ENCODE measurements at regions not wholly inside any gene's neighbourhood (a gene's known extent, or its start where the extent isn't known, plus 50 kb on each side); places are given as distances from the start of the nearest gene placed in this dataset.
A peak's percentile ranks its signal among the peaks of the same experiment; 100 is the strongest.

- H3K27ac ChIP-seq (ENCODE audit: low read length, poor library complexity, severe bottlenecking), result no peak overlapping the region
Observed at GRCh38 chr22:26933105-26933590, 275.8 kb downstream of the MIAT start.

GRCh38 chr22:26937213-26937612 lies 279.8 kb downstream of the MIAT start:
- no peak for DNase-seq
- Histone ChIP-seq H3K36me3 (ENCODE audit: control insufficient read depth in 1 of 2, insufficient read depth in 2 of 2, low read depth in 1 of 2, low read length in 2 of 2) (no peaks in the 10 kb centered on the region), H2BK120ac (ENCODE audit: low read depth, low read length) (no peak overlapping the region), H2BK15ac (ENCODE audit: low read depth, poor library complexity, severe bottlenecking) (no peak overlapping the region), H3K9ac (ENCODE audit: low read length) (no peak overlapping the region), H3K4me3 (ENCODE audit: insufficient read depth in 1 of 2, low read depth in 1 of 2, low read length in 2 of 2) (no peak overlapping the region), H3K14ac (ENCODE audit: low read length in 2 of 2) (no peak overlapping the region), H2BK12ac (ENCODE audit: low read length in 2 of 2) (no peak overlapping the region), H3K9me3 (ENCODE audit: control insufficient read depth, low read length) (peaks cover 13% of the 10 kb centered on the region), H3K27me3 (ENCODE audit: control insufficient read depth in 1 of 2, insufficient read depth in 1 of 2, low read length in 2 of 2) (peaks cover 32 to 50% of the 10 kb centered on the region in 2 experiments), H2AK5ac (ENCODE audit: low read length, severe bottlenecking) (no peak overlapping the region), H4K91ac (ENCODE audit: low read length) (no peak overlapping the region), H4K8ac (ENCODE audit: low read length) (no peak overlapping the region), H3K18ac (ENCODE audit: low read depth in 1 of 2, low read length in 2 of 2) (no peak overlapping the region), H3K4me1 (ENCODE audit: control insufficient read depth, insufficient read depth, low read depth, low read length) (no peaks in the 10 kb centered on the region), H3K4me2 (ENCODE audit: low read length, poor library complexity, severe bottlenecking) (no peak overlapping the region), H3K27ac (ENCODE audit: low read length, poor library complexity, severe bottlenecking) (no peak overlapping the region), H3K23ac (ENCODE audit: low read length in 2 of 2) (no peak overlapping the region), H3K79me1 (replicated peaks; ENCODE audit: low read length, poor library complexity, severe bottlenecking) (no peaks in the 10 kb centered on the region), H2BK5ac (ENCODE audit: low read depth, low read length, poor library complexity, severe bottlenecking) (no peak overlapping the region), H2AFZ (ENCODE audit: low read depth, low read length) (no peak overlapping the region), H3K4ac (ENCODE audit: low read depth in 1 of 2, low read length in 2 of 2) (no peak overlapping the region)
- WGBS, result 100% methylated on average over 2 of the region's 5 CpGs

More at GRCh38 chr22:26933105-26933590, 275.8 kb downstream of the MIAT start:
- no peaks in the 10 kb centered on the region for H3K36me3 ChIP-seq (ENCODE audit: control insufficient read depth in 1 of 2, insufficient read depth in 2 of 2, low read depth in 1 of 2, low read length in 2 of 2)
- no peak overlapping the region for H2AFZ ChIP-seq (ENCODE audit: low read depth, low read length)
- no peaks in the 10 kb centered on the region for H3K4me1 ChIP-seq (ENCODE audit: control insufficient read depth, insufficient read depth, low read depth, low read length)
- no peak for DNase-seq
- no peak overlapping the region for H2AK5ac ChIP-seq (ENCODE audit: low read length, severe bottlenecking)
- no peak overlapping the region for H3K4me2 ChIP-seq (ENCODE audit: low read length, poor library complexity, severe bottlenecking)
- 84% methylated on average over 8 of the region's 8 CpGs for whole genome bisulfite sequencing
- H2BK12ac ChIP-seq (ENCODE audit: low read length in 2 of 2), result no peak overlapping the region
- H3K4ac ChIP-seq (ENCODE audit: low read depth in 1 of 2, low read length in 2 of 2), result no peak overlapping the region
- no peak overlapping the region for H2BK5ac ChIP-seq (ENCODE audit: low read depth, low read length, poor library complexity, severe bottlenecking)
- H3K18ac ChIP-seq (ENCODE audit: low read depth in 1 of 2, low read length in 2 of 2), result no peak overlapping the region
- no peak overlapping the region for H3K4me3 ChIP-seq (ENCODE audit: insufficient read depth in 1 of 2, low read depth in 1 of 2, low read length in 2 of 2)
- no peak overlapping the region for H4K8ac ChIP-seq (ENCODE audit: low read length)
- no peak overlapping the region for H3K9ac ChIP-seq (ENCODE audit: low read length)
- no peak overlapping the region for H3K23ac ChIP-seq (ENCODE audit: low read length in 2 of 2)
- H2BK15ac ChIP-seq (ENCODE audit: low read depth, poor library complexity, severe bottlenecking), result no peak overlapping the region
- no peak overlapping the region for H4K91ac ChIP-seq (ENCODE audit: low read length)
- no peaks in the 10 kb centered on the region for H3K79me1 ChIP-seq (replicated peaks; ENCODE audit: low read length, poor library complexity, severe bottlenecking)
- no peak overlapping the region for H2BK120ac ChIP-seq (ENCODE audit: low read depth, low read length)
- H3K9me3 ChIP-seq (ENCODE audit: control insufficient read depth, low read length), result peaks cover 13% of the 10 kb centered on the region
- H3K14ac ChIP-seq (ENCODE audit: low read length in 2 of 2), result no peak overlapping the region
- H3K27me3 ChIP-seq (ENCODE audit: control insufficient read depth in 1 of 2, insufficient read depth in 1 of 2, low read length in 2 of 2), result peaks cover 20 to 38% of the 10 kb centered on the region in 2 experiments

- H3K23ac ChIP-seq (ENCODE audit: low read length in 2 of 2), result peak overlapping the region in 1 of 2 experiments; percentile 46
- H2BK15ac ChIP-seq (ENCODE audit: low read depth, poor library complexity, severe bottlenecking), result no peak overlapping the region
- no peak overlapping the region for H3K14ac ChIP-seq (ENCODE audit: low read length in 2 of 2)
- H2BK5ac ChIP-seq (ENCODE audit: low read depth, low read length, poor library complexity, severe bottlenecking), result no peak overlapping the region
- no peak overlapping the region for H2AK5ac ChIP-seq (ENCODE audit: low read length, severe bottlenecking)
- no peak overlapping the region for H2BK120ac ChIP-seq (ENCODE audit: low read depth, low read length)
- no peak overlapping the region for H3K4me3 ChIP-seq (ENCODE audit: insufficient read depth in 1 of 2, low read depth in 1 of 2, low read length in 2 of 2)
- no peak overlapping the region for H3K9ac ChIP-seq (ENCODE audit: low read length)
- H4K91ac ChIP-seq (ENCODE audit: low read length), result no peak overlapping the region
- H3K4me1 ChIP-seq (ENCODE audit: control insufficient read depth, insufficient read depth, low read depth, low read length), result no peaks in the 10 kb centered on the region
- H3K4ac ChIP-seq (ENCODE audit: low read depth in 1 of 2, low read length in 2 of 2), result no peak overlapping the region
- peaks cover 13% of the 10 kb centered on the region for H3K9me3 ChIP-seq (ENCODE audit: control insufficient read depth, low read length)
- H3K79me1 ChIP-seq (replicated peaks; ENCODE audit: low read length, poor library complexity, severe bottlenecking), result no peaks in the 10 kb centered on the region
- peaks cover 42 to 44% of the 10 kb centered on the region in 2 experiments for H3K27me3 ChIP-seq (ENCODE audit: control insufficient read depth in 1 of 2, insufficient read depth in 1 of 2, low read length in 2 of 2)
- H4K8ac ChIP-seq (ENCODE audit: low read length), result no peak overlapping the region
- no peak overlapping the region for H3K4me2 ChIP-seq (ENCODE audit: low read length, poor library complexity, severe bottlenecking)
- 56% methylated on average over 5 of the region's 5 CpGs for WGBS
- no peaks in the 10 kb centered on the region for H3K36me3 ChIP-seq (ENCODE audit: control insufficient read depth in 1 of 2, insufficient read depth in 2 of 2, low read depth in 1 of 2, low read length in 2 of 2)
- H3K27ac ChIP-seq (ENCODE audit: low read length, poor library complexity, severe bottlenecking), result no peak overlapping the region
- H2AFZ ChIP-seq (ENCODE audit: low read depth, low read length), result no peak overlapping the region
- no peak overlapping the region for H3K18ac ChIP-seq (ENCODE audit: low read depth in 1 of 2, low read length in 2 of 2)
- no peak for DNase-seq
- H2BK12ac ChIP-seq (ENCODE audit: low read length in 2 of 2), result no peak overlapping the region
Observed at GRCh38 chr22:26939466-26939865, 282.1 kb downstream of the MIAT start.

GRCh38 chr22:26941896-26942636 lies 284.7 kb downstream of the MIAT start:
- Histone ChIP-seq H3K9ac (ENCODE audit: low read length) (no peak overlapping the region), H3K18ac (ENCODE audit: low read depth in 1 of 2, low read length in 2 of 2) (no peak overlapping the region), H2BK15ac (ENCODE audit: low read depth, poor library complexity, severe bottlenecking) (no peak overlapping the region), H3K27me3 (ENCODE audit: control insufficient read depth in 1 of 2, insufficient read depth in 1 of 2, low read length in 2 of 2) (peaks cover 23 to 39% of the 10 kb centered on the region in 2 experiments), H3K79me1 (replicated peaks; ENCODE audit: low read length, poor library complexity, severe bottlenecking) (no peaks in the 10 kb centered on the region), H3K14ac (ENCODE audit: low read length in 2 of 2) (peak overlapping the region in 1 of 2 experiments; percentile 79), H2AK5ac (ENCODE audit: low read length, severe bottlenecking) (no peak overlapping the region), H3K4me3 (ENCODE audit: insufficient read depth in 1 of 2, low read depth in 1 of 2, low read length in 2 of 2) (no peak overlapping the region), H3K36me3 (ENCODE audit: control insufficient read depth in 1 of 2, insufficient read depth in 2 of 2, low read depth in 1 of 2, low read length in 2 of 2) (no peaks in the 10 kb centered on the region), H3K4me2 (ENCODE audit: low read length, poor library complexity, severe bottlenecking) (no peak overlapping the region), H3K23ac (ENCODE audit: low read length in 2 of 2) (no peak overlapping the region), H3K4me1 (ENCODE audit: control insufficient read depth, insufficient read depth, low read depth, low read length) (no peaks in the 10 kb centered on the region), H2AFZ (ENCODE audit: low read depth, low read length) (no peak overlapping the region), H4K8ac (ENCODE audit: low read length) (no peak overlapping the region), H4K91ac (ENCODE audit: low read length) (no peak overlapping the region), H3K4ac (ENCODE audit: low read depth in 1 of 2, low read length in 2 of 2) (no peak overlapping the region), H3K27ac (ENCODE audit: low read length, poor library complexity, severe bottlenecking) (no peak overlapping the region), H2BK12ac (ENCODE audit: low read length in 2 of 2) (no peak overlapping the region), H3K9me3 (ENCODE audit: control insufficient read depth, low read length) (peaks cover 8% of the 10 kb centered on the region), H2BK5ac (ENCODE audit: low read depth, low read length, poor library complexity, severe bottlenecking) (no peak overlapping the region), H2BK120ac (ENCODE audit: low read depth, low read length) (no peak overlapping the region)
- DNase-seq, result no peak
- 79% methylated on average over 14 of the region's 14 CpGs for WGBS
